HCT116 (cell line): ENCODE measurements at regions not wholly inside any gene's neighbourhood (a gene's known extent, or its start where the extent isn't known, plus 50 kb on each side); places are given as distances from the start of the nearest gene placed in this dataset.

Experiments used
- ATAC-seq: fragments of 200-7000 bp; cut with Tn5 transposase; 2 replicates; pipeline ENCODE4 v1.9.1; 2020; ENCODE audit warnings: mild to moderate bottlenecking, moderate library complexity
- BruUV-seq: library from RNA; stranded (reverse); fragments of 400-500 nt; replicated peaks from 2 replicates; lab custom pipeline; 2021; lab: Mats Ljungman, UMichigan
- CTCF ChIA-PET: fragments of 300-600 bp; sonication (Branson Sonifier 250); formaldehyde crosslinking; loops from one replicate; lab custom pipeline; 2021; ENCODE audit warnings: antibody characterized with exemption; lab: Charles Lee
- POLR2A ChIA-PET: fragments of 300-600, 350-600 bp; sonication (Branson Sonifier 250); formaldehyde crosslinking; loops from one replicate; lab custom pipeline; 2021; ENCODE audit warnings: antibody characterized with exemption; lab: Charles Lee
- RAD21 ChIA-PET, 2 experiments: fragments of 300-600 bp; sonication (Branson Sonifier 250); formaldehyde crosslinking; loops; one replicate each; lab custom pipeline; 2023; ENCODE audit warnings: low total read pairs in 2 of 2; ENCODE audit not compliant: uncharacterized antibody in 2 of 2, unreplicated experiment in 2 of 2, low non-redundant PET in 1 of 2; lab: Charles Lee
- DNase-seq: peaks from one replicate; pipeline ENCODE4 v3.0.0-alpha.2; 2010; ENCODE audit warnings: low read depth, low spot score
- H2AFZ ChIP-seq: fragments of 200-600 bp; shearing (Covaris generic), sonication (generic); 2 replicates; pipeline ENCODE4 v1.6.1; 2017; ENCODE audit warnings: low read depth, mixed run types, mixed read lengths, antibody characterized with exemption, low read length; ENCODE audit not compliant: poor library complexity, severe bottlenecking
- H3K27ac ChIP-seq: 2 replicates; pipeline ENCODE4 v1.5.1; 2012; ENCODE audit warnings: low read depth, low read length
- H3K27me3 ChIP-seq: fragments of 200-600 bp; sonication (generic); 2 replicates; pipeline ENCODE4 v1.6.1; 2016; ENCODE audit warnings: mixed run types, low read length, mixed read lengths; ENCODE audit not compliant: insufficient read depth
- H3K36me3 ChIP-seq, 2 experiments: fragments of 200-500 bp in 1 of 2; fragments of 200-600 bp in 1 of 2; sonication (Bioruptor generic) in 1 of 2; sonication (generic) in 1 of 2; 2 replicates each; pipeline versions ENCODE4 v1.5.1 to v1.6.1; 2014 to 2016; ENCODE audit warnings: low read length in 2 of 2, inconsistent platforms in 1 of 2, mixed read lengths in 1 of 2, mixed run types in 1 of 2; ENCODE audit not compliant: insufficient read depth in 2 of 2, control insufficient read depth in 1 of 2
- H3K4me1 ChIP-seq, 2 experiments: fragments of 200-600 bp in 1 of 2; sonication (generic) in 1 of 2; 2 replicates each; pipeline versions ENCODE4 v1.5.1 to v1.6.1; 2012 to 2017; ENCODE audit warnings: low read length in 2 of 2, inconsistent platforms in 1 of 2, mild to moderate bottlenecking in 1 of 2, mixed read lengths in 1 of 2, mixed run types in 1 of 2, moderate library complexity in 1 of 2; ENCODE audit not compliant: insufficient read depth in 2 of 2, control insufficient read depth in 1 of 2
- H3K4me2 ChIP-seq: fragments of 200-600 bp; sonication (generic); 2 replicates; pipeline ENCODE4 v1.6.1; 2017; ENCODE audit warnings: mixed run types, low read length, mixed read lengths
- H3K4me3 ChIP-seq, 2 experiments: fragments of 200-600 bp in 1 of 2; sonication (generic) in 1 of 2; replicated peaks in 1 of 2; 2 replicates each; pipeline ENCODE4 v1.5.1; 2011 to 2016; ENCODE audit warnings: low read length in 2 of 2, control low read depth in 1 of 2, low read depth in 1 of 2, mild to moderate bottlenecking in 1 of 2, mixed read lengths in 1 of 2, mixed run types in 1 of 2
- H3K79me2 ChIP-seq: fragments of 200-600 bp; sonication (generic); 2 replicates; pipeline ENCODE4 v1.6.1; 2017; ENCODE audit warnings: mild to moderate bottlenecking, mixed run types, low read length, moderate library complexity, mixed read lengths; ENCODE audit not compliant: insufficient read depth
- H3K9ac ChIP-seq: fragments of 200-600 bp; sonication (generic); 2 replicates; pipeline ENCODE4 v1.6.1; 2016; ENCODE audit warnings: low read length, mixed read lengths
- H3K9me2 ChIP-seq: fragments of 200-600 bp; sonication (generic), shearing (Covaris generic); 2 replicates; pipeline ENCODE4 v1.6.1; 2017; ENCODE audit warnings: mixed run types, mild to moderate bottlenecking, moderate library complexity; ENCODE audit not compliant: insufficient read depth
- H3K9me3 ChIP-seq, 2 experiments: fragments of 200-500 bp in 1 of 2; fragments of 200-600 bp in 1 of 2; sonication (Bioruptor generic) in 1 of 2; sonication (generic) in 1 of 2; 2 replicates each; pipeline ENCODE4 v1.6.1; 2014 to 2017; ENCODE audit warnings: low read length in 2 of 2, mixed read lengths in 2 of 2, inconsistent platforms in 1 of 2, low read depth in 1 of 2, mild to moderate bottlenecking in 1 of 2, mixed run types in 1 of 2, moderate library complexity in 1 of 2; ENCODE audit not compliant: control insufficient read depth in 1 of 2, insufficient read depth in 1 of 2
- H4K20me1 ChIP-seq: fragments of 200-600 bp; sonication (generic), shearing (Covaris generic); 2 replicates; pipeline ENCODE4 v1.6.1; 2017; ENCODE audit warnings: mixed run types, mild to moderate bottlenecking, moderate library complexity; ENCODE audit not compliant: insufficient read depth
- CBX3 ChIP-seq: IDR thresholded peaks from 2 replicates; pipeline ENCODE4 v1.6.1; 2012; ENCODE audit warnings: low read depth
- ELF1 ChIP-seq: IDR thresholded peaks from 2 replicates; pipeline ENCODE4 v1.6.1; 2012; ENCODE audit warnings: low read depth, borderline replicate concordance
- EZH2 ChIP-seq: fragments of 200-600 bp; sonication (generic); IDR thresholded peaks from 2 replicates; pipeline ENCODE4 v1.6.1; 2017; ENCODE audit warnings: antibody characterized with exemption, mixed run types
- EZH2phosphoT487 ChIP-seq: fragments of 200-600 bp; IDR thresholded peaks from 2 replicates; pipeline ENCODE4 v1.6.1; 2018; ENCODE audit warnings: antibody characterized with exemption, borderline replicate concordance
- JUND ChIP-seq: IDR thresholded peaks from 2 replicates; pipeline ENCODE4 v1.6.1; 2012
- MAX ChIP-seq: IDR thresholded peaks from 2 replicates; pipeline ENCODE4 v1.6.1; 2012
- RAD21 ChIP-seq: IDR thresholded peaks from 2 replicates; pipeline ENCODE4 v1.6.1; 2012; ENCODE audit warnings: low read depth, mild to moderate bottlenecking
- REST ChIP-seq: IDR thresholded peaks from 2 replicates; pipeline ENCODE4 v1.6.1; 2012; ENCODE audit warnings: low read depth
- SP1 ChIP-seq: IDR thresholded peaks from 2 replicates; pipeline ENCODE4 v1.6.1; 2012; ENCODE audit warnings: low read depth
- ZNF274 ChIP-seq: fragments of 200-500 bp; sonication (Bioruptor generic); IDR thresholded peaks from 2 replicates; pipeline ENCODE4 v1.6.1; 2014; ENCODE audit warnings: mild to moderate bottlenecking, low read depth, low read length, inconsistent platforms
- intact Hi-C: fragments of 100-400 bp; cut with micrococcal nuclease; formaldehyde crosslinking; loops from 2 replicates; pipeline ENCODE4 v1.10.0; 2022
- TF ChIP-seq, protein P1 (sequence below), 3 experiments: fragments of 200-600 bp in 1 of 3; sonication (generic) in 1 of 3; IDR thresholded peaks in 2 of 3; conservative IDR thresholded peaks in 1 of 3; 2 replicates each; pipeline ENCODE4 v1.5.1; 2012 to 2017; ENCODE audit warnings: low read depth in 2 of 3, low read length in 2 of 3, antibody characterized with exemption in 1 of 3, borderline replicate concordance in 1 of 3, control low read depth in 1 of 3, mild to moderate bottlenecking in 1 of 3, mixed read lengths in 1 of 3, mixed run types in 1 of 3, moderate library complexity in 1 of 3; ENCODE audit not compliant: insufficient read depth in 1 of 3
- TF ChIP-seq, protein P2 (sequence below): IDR thresholded peaks from 2 replicates; pipeline ENCODE4 v1.6.1; 2011; ENCODE audit warnings: mild to moderate bottlenecking, low read length, moderate library complexity; ENCODE audit not compliant: insufficient replicate concordance; ENCODE audit errors: extremely low read depth

DNA sequence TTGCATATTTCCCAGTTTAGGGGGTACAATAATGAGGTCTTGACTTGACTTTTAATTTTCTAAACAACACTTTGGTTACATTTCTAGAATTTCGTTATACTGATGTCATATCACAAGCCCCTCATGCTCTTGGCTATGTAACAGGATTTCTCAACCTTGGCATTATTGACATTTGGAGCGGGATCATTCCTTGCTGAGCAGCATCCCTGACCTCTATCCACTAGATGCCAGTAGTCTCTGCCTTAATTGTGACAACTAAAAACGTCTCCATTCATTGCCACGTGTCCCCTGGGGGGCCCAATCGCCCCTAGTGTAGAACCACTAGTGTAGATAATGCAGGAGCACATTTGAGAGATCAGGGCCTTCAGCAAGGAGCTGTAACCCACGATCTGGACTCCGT is 234.2 kb upstream of the MID1 start:
- Histone ChIP-seq H3K36me3 (no peaks in the 10 kb centered on the region), H2AFZ (no peak overlapping the region), H3K4me3 (no peak overlapping the region), H3K9ac (no peak overlapping the region), H3K4me1 (no peaks in the 10 kb centered on the region), H3K27me3 (no peaks in the 10 kb centered on the region), H3K4me2 (no peak overlapping the region), H3K79me2 (no peaks in the 10 kb centered on the region), H3K9me3 (no peaks in the 10 kb centered on the region), H3K9me2 (no peaks in the 10 kb centered on the region), H4K20me1 (no peaks in the 10 kb centered on the region), H3K27ac (no peak overlapping the region)
- intact Hi-C loops: no loop called here
- CTCF ChIA-PET: no interaction called here
- ATAC-seq (no peak), DNase-seq (no peak)
- RAD21 ChIA-PET: no interaction called here
- POLR2A ChIA-PET: no interaction called here
- BruUV-seq: no TSS peak
- TF ChIP-seq CBX3: no peak
- TF ChIP-seq EZH2phosphoT487: no peak
- TF ChIP-seq, protein P1, sequence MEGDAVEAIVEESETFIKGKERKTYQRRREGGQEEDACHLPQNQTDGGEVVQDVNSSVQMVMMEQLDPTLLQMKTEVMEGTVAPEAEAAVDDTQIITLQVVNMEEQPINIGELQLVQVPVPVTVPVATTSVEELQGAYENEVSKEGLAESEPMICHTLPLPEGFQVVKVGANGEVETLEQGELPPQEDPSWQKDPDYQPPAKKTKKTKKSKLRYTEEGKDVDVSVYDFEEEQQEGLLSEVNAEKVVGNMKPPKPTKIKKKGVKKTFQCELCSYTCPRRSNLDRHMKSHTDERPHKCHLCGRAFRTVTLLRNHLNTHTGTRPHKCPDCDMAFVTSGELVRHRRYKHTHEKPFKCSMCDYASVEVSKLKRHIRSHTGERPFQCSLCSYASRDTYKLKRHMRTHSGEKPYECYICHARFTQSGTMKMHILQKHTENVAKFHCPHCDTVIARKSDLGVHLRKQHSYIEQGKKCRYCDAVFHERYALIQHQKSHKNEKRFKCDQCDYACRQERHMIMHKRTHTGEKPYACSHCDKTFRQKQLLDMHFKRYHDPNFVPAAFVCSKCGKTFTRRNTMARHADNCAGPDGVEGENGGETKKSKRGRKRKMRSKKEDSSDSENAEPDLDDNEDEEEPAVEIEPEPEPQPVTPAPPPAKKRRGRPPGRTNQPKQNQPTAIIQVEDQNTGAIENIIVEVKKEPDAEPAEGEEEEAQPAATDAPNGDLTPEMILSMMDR (IDR thresholded peaks at IDR 0.05 in 2 of 3, conservative IDR thresholded peaks at IDR 0.05 in 1 of 3; ENCODE audit: borderline replicate concordance in 1 of 3, insufficient read depth in 1 of 3, low read depth in 2 of 3, low read length in 2 of 3): no peak
- no peak for TF ChIP-seq MAX
- TF ChIP-seq ELF1: no peak
- TF ChIP-seq ZNF274: no peak
- TF ChIP-seq, protein P2, sequence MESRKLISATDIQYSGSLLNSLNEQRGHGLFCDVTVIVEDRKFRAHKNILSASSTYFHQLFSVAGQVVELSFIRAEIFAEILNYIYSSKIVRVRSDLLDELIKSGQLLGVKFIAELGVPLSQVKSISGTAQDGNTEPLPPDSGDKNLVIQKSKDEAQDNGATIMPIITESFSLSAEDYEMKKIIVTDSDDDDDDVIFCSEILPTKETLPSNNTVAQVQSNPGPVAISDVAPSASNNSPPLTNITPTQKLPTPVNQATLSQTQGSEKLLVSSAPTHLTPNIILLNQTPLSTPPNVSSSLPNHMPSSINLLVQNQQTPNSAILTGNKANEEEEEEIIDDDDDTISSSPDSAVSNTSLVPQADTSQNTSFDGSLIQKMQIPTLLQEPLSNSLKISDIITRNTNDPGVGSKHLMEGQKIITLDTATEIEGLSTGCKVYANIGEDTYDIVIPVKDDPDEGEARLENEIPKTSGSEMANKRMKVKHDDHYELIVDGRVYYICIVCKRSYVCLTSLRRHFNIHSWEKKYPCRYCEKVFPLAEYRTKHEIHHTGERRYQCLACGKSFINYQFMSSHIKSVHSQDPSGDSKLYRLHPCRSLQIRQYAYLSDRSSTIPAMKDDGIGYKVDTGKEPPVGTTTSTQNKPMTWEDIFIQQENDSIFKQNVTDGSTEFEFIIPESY: no peak
- TF ChIP-seq SP1: no peak
- TF ChIP-seq EZH2: no peak
- TF ChIP-seq RAD21: no peak
- no peak for TF ChIP-seq REST
- no peak for TF ChIP-seq JUND
- TF ChIP-seq, all 23 proteins: peak for 0
